ENCODE measurements at regions not wholly inside any gene's neighbourhood (a gene's known extent, or its start where the extent isn't known, plus 50 kb on each side); places are given as distances from the start of the nearest gene placed in this dataset.

DNA sequence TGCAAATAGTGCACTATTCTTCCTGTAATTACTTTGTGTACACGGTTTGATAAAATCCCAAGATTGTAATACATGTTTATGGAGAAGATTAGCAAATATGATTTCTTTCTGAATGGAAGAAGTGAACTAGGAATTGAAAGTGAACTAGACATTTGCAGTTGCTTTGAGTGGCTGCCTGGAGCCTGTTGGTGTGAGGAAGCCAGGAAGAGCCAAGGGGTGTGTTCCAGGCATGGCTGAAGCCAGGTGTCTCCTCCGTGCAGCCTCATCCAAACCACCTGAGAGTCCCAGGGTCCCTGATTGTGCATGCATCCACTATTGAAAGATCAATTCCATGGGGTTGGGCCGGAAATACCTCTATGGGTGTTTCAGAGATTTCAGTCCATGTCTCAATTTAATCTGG is 253.1 kb upstream of the SHH start:
- dilution Hi-C loops (cut with MboI; ENCODE audit: extremely low pct_ligation_motif_present, low sequenced_read_pairs), result no loop called here

More for the DNA sequence above, 253.1 kb upstream of the SHH start:
- H3K9me1 ChIP-seq (replicated peaks; ENCODE audit: control insufficient read depth, extremely low read depth, insufficient read depth, low read length), result no peaks in the 10 kb centered on the region
- H3K4me2 ChIP-seq (ENCODE audit: insufficient read depth, low read length), result no peak overlapping the region
- no peak overlapping the region for H2AFZ ChIP-seq (ENCODE audit: low read depth, low read length)
- peaks cover 7% of the 10 kb centered on the region for H3K9me3 ChIP-seq (replicated peaks; ENCODE audit: control insufficient read depth, insufficient read depth, low read length)
- H3K27me3 ChIP-seq (ENCODE audit: control insufficient read depth in 2 of 2, insufficient read depth in 2 of 2, low read length in 2 of 2), result no peaks in the 10 kb centered on the region
- no TSS peak for BruUV-seq (replicated peaks)
- no peak for FAIRE-seq
- POLR2A ChIA-PET, result no interaction called here
- no peak overlapping the region for H3K4me3 ChIP-seq (replicated peaks in 1 of 3; ENCODE audit: insufficient read depth in 1 of 3, low read depth in 1 of 3, low read length in 3 of 3)
- no peak overlapping the region for H3K27ac ChIP-seq (ENCODE audit: insufficient read depth, low read depth, low read length)
- intact Hi-C loops (cut with micrococcal nuclease), result loop anchor here (1.0 kb wide), 1 partner anchor 114 kb away; no protein-coding TSS in a partner anchor
- no peak for DNase-seq (ENCODE audit: low read depth, low spot score)
- no peak for TF ChIP-seq JUN (IDR thresholded peaks at IDR 0.05; ENCODE audit: borderline replicate concordance, insufficient read depth, insufficient read length, low read depth)
- TF ChIP-seq MYC (IDR thresholded peaks at IDR 0.05; ENCODE audit: low read depth, low read length), result no peak
- TF ChIP-seq, protein P1, sequence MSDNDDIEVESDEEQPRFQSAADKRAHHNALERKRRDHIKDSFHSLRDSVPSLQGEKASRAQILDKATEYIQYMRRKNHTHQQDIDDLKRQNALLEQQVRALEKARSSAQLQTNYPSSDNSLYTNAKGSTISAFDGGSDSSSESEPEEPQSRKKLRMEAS (IDR thresholded peaks at IDR 0.05; ENCODE audit: insufficient read depth, insufficient read length), result no peak
- no peak for TF ChIP-seq CTCF (IDR thresholded peaks at IDR 0.05; ENCODE audit: extremely low read depth in 1 of 2, insufficient read depth in 1 of 2, low read depth in 1 of 2, low read length in 2 of 2)
- no peak for TF ChIP-seq FOS (IDR thresholded peaks at IDR 0.05; ENCODE audit: borderline replicate concordance, insufficient read depth, low read length)
- TF ChIP-seq GATA2 (IDR thresholded peaks at IDR 0.05; ENCODE audit: insufficient read depth, insufficient read length, low read depth, low read length), result no peak
- no peak for TF ChIP-seq POLR2A (IDR thresholded peaks at IDR 0.05; ENCODE audit: low read depth, low read length)
- no peak for TF ChIP-seq EZH2 (IDR thresholded peaks at IDR 0.05; ENCODE audit: borderline replicate concordance, low read depth, low read length, severe bottlenecking)
- no peak for TF ChIP-seq POLR2AphosphoS5 (IDR thresholded peaks at IDR 0.05; ENCODE audit: insufficient read depth, low read depth, low read length)
- no peaks in the 10 kb centered on the region for H3K79me2 ChIP-seq (ENCODE audit: control insufficient read depth, insufficient read depth, low read length)
- no peak overlapping the region for H3K9ac ChIP-seq (replicated peaks; ENCODE audit: extremely low read depth, insufficient read depth, low read length)
- H4K20me1 ChIP-seq (replicated peaks; ENCODE audit: control insufficient read depth, extremely low read depth, insufficient read depth, low read length), result no peaks in the 10 kb centered on the region
- H3K36me3 ChIP-seq (ENCODE audit: control insufficient read depth in 2 of 2, extremely low read depth in 1 of 2, insufficient read depth in 2 of 2, low read length in 2 of 2), result no peaks in the 10 kb centered on the region
- CTCF ChIA-PET, result no interaction called here
- no peaks in the 10 kb centered on the region for H3K4me1 ChIP-seq (ENCODE audit: control insufficient read depth, extremely low read depth, insufficient read depth, low read length)
